ENCODE measurements at regions not wholly inside any gene's neighbourhood (a gene's known extent, or its start where the extent isn't known, plus 50 kb on each side); places are given as distances from the start of the nearest gene placed in this dataset.
"Not testable (repeated sequence)": the region's sequence is repeated elsewhere in the genome, so short reads cannot be mapped to it uniquely, and the experiment has no call there.

- H3K27ac Mint-ChIP-seq; H3K27me3 Mint-ChIP-seq; H3K4me1 Mint-ChIP-seq; H3K36me3 Mint-ChIP-seq; H3K9me3 Mint-ChIP-seq; DNase-seq (ENCODE audit: low spot score in 2 of 2); ATAC-seq (ENCODE audit: low read depth); H3K4me3 Mint-ChIP-seq: not testable (repeated sequence)
Measured at GRCh38 chr6:146987938-146988337, 216.3 kb upstream of the STXBP5 start.

DNA sequence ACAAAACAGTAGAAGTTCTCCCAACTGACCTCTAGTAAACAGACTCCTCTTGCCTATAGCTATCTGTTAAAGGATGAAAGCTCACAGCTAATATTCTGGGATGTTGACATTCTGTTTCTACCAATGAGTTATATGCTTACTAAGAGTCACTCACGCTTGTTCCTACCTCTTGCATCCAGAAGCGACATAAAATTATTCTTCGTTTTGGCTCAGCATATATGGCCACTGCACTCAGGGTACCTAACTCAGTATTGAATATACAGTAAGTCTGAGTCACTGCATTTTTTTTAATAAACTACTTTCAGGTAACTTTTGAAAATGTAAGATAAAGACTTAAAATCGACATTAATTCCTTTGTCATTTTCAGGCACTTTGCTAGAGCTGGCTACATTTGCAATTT lies 214.4 kb upstream of the STXBP5 start:
- DNase-seq (ENCODE audit: low spot score in 2 of 2) (no peak), ATAC-seq (ENCODE audit: low read depth) (no peak)
- H3K9me3 Mint-ChIP-seq, result peaks cover 3% of the 10 kb centered on the region
- H3K4me1 Mint-ChIP-seq, result no peaks in the 10 kb centered on the region
- H3K27me3 Mint-ChIP-seq, result peaks cover 2% of the 10 kb centered on the region
- no peak overlapping the region for H3K4me3 Mint-ChIP-seq
- H3K36me3 Mint-ChIP-seq, result no peaks in the 10 kb centered on the region
- H3K27ac Mint-ChIP-seq, result no peak overlapping the region

GRCh38 chr6:146990284-146990683 lies 213.9 kb upstream of the STXBP5 start:
- no peak overlapping the region for H3K4me3 Mint-ChIP-seq
- H3K36me3 Mint-ChIP-seq, result no peaks in the 10 kb centered on the region
- H3K4me1 Mint-ChIP-seq, result no peaks in the 10 kb centered on the region
- DNase-seq (ENCODE audit: low spot score in 2 of 2), result no peak
- peaks cover 2% of the 10 kb centered on the region for H3K27me3 Mint-ChIP-seq
- H3K27ac Mint-ChIP-seq, result no peak overlapping the region
- H3K9me3 Mint-ChIP-seq, result peaks cover 3% of the 10 kb centered on the region
- ATAC-seq (ENCODE audit: low read depth), result no peak

DNA sequence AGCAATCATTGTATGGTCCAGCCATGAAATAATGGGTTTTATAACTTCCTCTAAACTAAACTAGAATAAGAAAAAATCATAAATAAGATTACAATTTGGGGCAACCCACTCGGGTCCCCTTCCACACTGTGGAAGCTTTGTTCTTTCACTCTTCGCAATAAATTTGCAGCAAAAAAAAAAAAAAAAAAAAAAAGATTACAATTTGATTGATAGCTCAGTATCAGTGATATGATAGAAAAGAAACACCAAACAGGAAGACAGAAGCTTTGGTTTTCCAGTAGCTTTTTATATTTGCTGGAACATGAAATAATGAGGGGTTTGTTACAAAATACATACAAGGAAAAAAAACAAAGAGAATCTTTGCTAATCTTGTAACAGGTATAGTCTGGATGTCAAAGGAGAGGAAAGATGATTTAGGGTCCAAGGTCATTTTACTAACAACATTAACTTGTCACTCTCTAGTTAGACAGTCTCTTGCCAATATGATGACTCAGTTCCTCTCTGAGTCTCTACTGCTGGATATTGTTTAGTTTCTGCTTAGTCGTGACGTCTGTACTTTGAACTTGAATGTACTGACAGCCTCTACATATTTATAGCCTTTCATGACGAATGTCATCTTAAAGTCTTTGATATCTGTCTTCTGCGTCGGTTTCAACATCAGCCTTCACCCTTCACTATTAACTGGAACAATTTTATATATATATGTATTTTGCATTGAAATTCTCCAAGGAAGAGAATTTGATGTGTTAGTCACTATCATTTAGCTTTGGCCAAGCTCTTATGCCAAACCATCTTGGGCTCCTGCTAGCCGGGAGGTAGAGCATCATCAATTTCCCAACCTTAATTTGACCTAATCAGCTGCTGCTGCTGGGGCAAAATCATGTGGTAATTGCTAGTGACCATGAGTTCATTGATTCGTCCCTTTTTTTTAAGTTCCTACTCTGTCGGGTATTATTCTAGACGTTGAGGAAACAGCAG lies 213.1 kb upstream of the STXBP5 start:
- no peak for DNase-seq (ENCODE audit: low spot score in 2 of 2)
- Mint-ChIP-seq H3K4me3 (no peak overlapping the region), H3K27me3 (no peaks in the 10 kb centered on the region), H3K27ac (no peak overlapping the region), H3K9me3 (no peaks in the 10 kb centered on the region), H3K36me3 (no peaks in the 10 kb centered on the region), H3K4me1 (no peaks in the 10 kb centered on the region)
- ATAC-seq (ENCODE audit: low read depth), result no peak

DNA sequence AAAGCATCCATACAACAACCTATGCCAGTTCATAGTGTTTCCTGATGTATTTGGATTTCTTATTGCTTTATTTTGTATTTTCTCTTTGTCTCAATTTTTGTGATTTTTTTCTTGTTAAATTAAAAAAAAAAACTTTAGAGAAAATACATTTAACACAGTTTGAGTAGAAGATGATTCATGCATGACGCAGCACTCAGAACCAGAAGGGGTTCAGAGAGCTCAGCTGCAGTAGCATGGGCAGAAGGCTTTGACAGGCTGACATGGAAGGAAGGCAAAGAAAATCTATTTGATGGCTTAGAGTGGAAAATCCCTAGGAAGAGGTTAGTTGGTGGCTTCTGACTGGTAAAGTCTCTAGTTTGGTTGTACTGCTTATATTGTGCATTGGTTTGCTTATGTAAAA lies 207.2 kb upstream of the STXBP5 start:
- Mint-ChIP-seq H3K27ac (no peak overlapping the region), H3K36me3 (no peaks in the 10 kb centered on the region), H3K9me3 (no peaks in the 10 kb centered on the region), H3K4me3 (no peak overlapping the region), H3K27me3 (peaks cover 1% of the 10 kb centered on the region), H3K4me1 (no peaks in the 10 kb centered on the region)
- ATAC-seq (ENCODE audit: low read depth) (no peak), DNase-seq (ENCODE audit: low spot score in 2 of 2) (no peak)

GRCh38 chr6:146999766-147000165 lies 204.5 kb upstream of the STXBP5 start:
- H3K4me1 Mint-ChIP-seq, result no peaks in the 10 kb centered on the region
- ATAC-seq (ENCODE audit: low read depth) (no peak), DNase-seq (ENCODE audit: low spot score in 2 of 2) (no peak)
- H3K4me3 Mint-ChIP-seq, result no peak overlapping the region
- no peak overlapping the region for H3K27ac Mint-ChIP-seq
- no peaks in the 10 kb centered on the region for H3K9me3 Mint-ChIP-seq
- H3K36me3 Mint-ChIP-seq, result no peaks in the 10 kb centered on the region
- peaks cover 1% of the 10 kb centered on the region for H3K27me3 Mint-ChIP-seq

GRCh38 chr6:147000545-147001488 lies 203.4 kb upstream of the STXBP5 start:
- Mint-ChIP-seq H3K27ac (no peak overlapping the region), H3K4me3 (no peak overlapping the region), H3K27me3 (peaks cover 1% of the 10 kb centered on the region), H3K36me3 (no peaks in the 10 kb centered on the region), H3K4me1 (no peaks in the 10 kb centered on the region), H3K9me3 (no peaks in the 10 kb centered on the region)
- ATAC-seq (ENCODE audit: low read depth) (no peak), DNase-seq (ENCODE audit: low spot score in 2 of 2) (no peak)

- Mint-ChIP-seq H3K9me3 (no peaks in the 10 kb centered on the region), H3K27me3 (peaks cover 1% of the 10 kb centered on the region), H3K4me3 (no peak overlapping the region), H3K4me1 (no peaks in the 10 kb centered on the region), H3K36me3 (no peaks in the 10 kb centered on the region), H3K27ac (no peak overlapping the region)
- no peak for ATAC-seq (ENCODE audit: low read depth)
- DNase-seq (ENCODE audit: low spot score in 2 of 2), result no peak
Measured at GRCh38 chr6:147001621-147002020, 202.6 kb upstream of the STXBP5 start.

DNA sequence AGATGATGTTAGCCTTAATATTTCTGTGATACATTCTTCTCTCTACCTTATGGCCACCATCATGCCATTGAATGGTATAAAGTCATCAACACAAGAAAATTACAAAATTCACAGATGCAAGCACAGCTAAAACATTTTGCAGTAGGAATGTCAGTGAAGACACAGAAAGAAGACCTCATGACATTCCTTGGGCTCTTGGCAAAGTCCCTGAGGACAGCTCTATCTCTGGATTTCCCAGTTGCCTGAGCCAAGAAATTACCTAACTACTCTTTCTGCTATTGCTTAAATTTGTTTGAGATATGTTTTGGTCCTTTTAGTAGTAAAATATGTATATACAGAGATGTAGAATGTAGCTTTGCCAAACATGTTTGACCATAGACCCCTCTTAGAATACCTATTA lies 201.0 kb upstream of the STXBP5 start:
- Mint-ChIP-seq H3K27ac (no peak overlapping the region), H3K36me3 (no peaks in the 10 kb centered on the region), H3K4me3 (no peak overlapping the region), H3K27me3 (no peaks in the 10 kb centered on the region), H3K9me3 (no peaks in the 10 kb centered on the region), H3K4me1 (no peaks in the 10 kb centered on the region)
- ATAC-seq (ENCODE audit: low read depth) (no peak), DNase-seq (ENCODE audit: low spot score in 2 of 2) (no peak)

GRCh38 chr6:147005499-147005898 lies 198.7 kb upstream of the STXBP5 start:
- no peaks in the 10 kb centered on the region for H3K27me3 Mint-ChIP-seq
- H3K36me3 Mint-ChIP-seq, result peaks cover 1% of the 10 kb centered on the region
- ATAC-seq (ENCODE audit: low read depth), result no peak
- DNase-seq (ENCODE audit: low spot score in 2 of 2), result no peak
- H3K9me3 Mint-ChIP-seq, result peaks cover 12% of the 10 kb centered on the region
- no peaks in the 10 kb centered on the region for H3K4me1 Mint-ChIP-seq
- H3K4me3 Mint-ChIP-seq, result no peak overlapping the region
- no peak overlapping the region for H3K27ac Mint-ChIP-seq

- Mint-ChIP-seq H3K27ac (no peak overlapping the region), H3K27me3 (no peaks in the 10 kb centered on the region), H3K36me3 (peaks cover 1% of the 10 kb centered on the region), H3K9me3 (peaks cover 12% of the 10 kb centered on the region), H3K4me3 (no peak overlapping the region), H3K4me1 (no peaks in the 10 kb centered on the region)
- DNase-seq (ENCODE audit: low spot score in 2 of 2) (no peak), ATAC-seq (ENCODE audit: low read depth) (no peak)
Measured at GRCh38 chr6:147007441-147007840, 196.8 kb upstream of the STXBP5 start.

- H3K27me3 Mint-ChIP-seq, result no peaks in the 10 kb centered on the region
- no peak for ATAC-seq (ENCODE audit: low read depth)
Measured at GRCh38 chr6:147009358-147009757, 194.9 kb upstream of the STXBP5 start.

GRCh38 chr6:147015674-147016073 lies 188.5 kb upstream of the STXBP5 start:
- no peaks in the 10 kb centered on the region for H3K36me3 Mint-ChIP-seq
- peaks cover 1% of the 10 kb centered on the region for H3K27me3 Mint-ChIP-seq
- no peak overlapping the region for H3K4me3 Mint-ChIP-seq
- no peaks in the 10 kb centered on the region for H3K4me1 Mint-ChIP-seq
- no peaks in the 10 kb centered on the region for H3K9me3 Mint-ChIP-seq
- no peak for DNase-seq (ENCODE audit: low spot score in 2 of 2)
- no peak for ATAC-seq (ENCODE audit: low read depth)
- no peak overlapping the region for H3K27ac Mint-ChIP-seq

More at GRCh38 chr6:147009358-147009757, 194.9 kb upstream of the STXBP5 start:
- H3K27ac Mint-ChIP-seq, result no peak overlapping the region
- H3K4me3 Mint-ChIP-seq, result no peak overlapping the region
- no peak for DNase-seq (ENCODE audit: low spot score in 2 of 2)
- peaks cover 1% of the 10 kb centered on the region for H3K36me3 Mint-ChIP-seq
- H3K9me3 Mint-ChIP-seq, result peaks cover 12% of the 10 kb centered on the region
- no peaks in the 10 kb centered on the region for H3K4me1 Mint-ChIP-seq

DNA sequence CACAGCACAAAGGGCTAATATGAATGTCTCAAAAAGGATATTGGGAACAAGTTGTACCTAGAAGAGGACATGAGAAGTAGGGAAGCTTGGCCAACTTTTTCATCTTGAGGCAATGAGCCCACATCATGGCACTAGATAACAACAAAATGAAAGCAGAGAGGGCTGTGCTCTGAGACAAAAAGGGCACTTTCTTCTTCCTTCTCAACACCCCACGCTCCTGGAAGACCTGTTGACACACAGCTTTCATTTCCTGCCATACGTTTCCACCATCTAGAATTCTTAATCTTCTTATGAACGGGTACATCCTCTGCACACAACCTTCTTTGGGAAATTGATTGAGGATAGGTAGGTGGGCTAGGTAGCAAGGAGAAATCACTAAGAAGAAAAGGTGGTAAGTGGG lies 187.8 kb upstream of the STXBP5 start:
- Mint-ChIP-seq H3K27me3 (peaks cover 1% of the 10 kb centered on the region), H3K27ac (no peak overlapping the region), H3K9me3 (no peaks in the 10 kb centered on the region), H3K4me1 (no peaks in the 10 kb centered on the region), H3K4me3 (no peak overlapping the region), H3K36me3 (no peaks in the 10 kb centered on the region)
- ATAC-seq (ENCODE audit: low read depth) (no peak), DNase-seq (ENCODE audit: low spot score in 2 of 2) (no peak)

Measured in memory B cell (primary cell).